HG03135 (cell line): ENCODE measurements at regions not wholly inside any gene's neighbourhood (a gene's known extent, or its start where the extent isn't known, plus 50 kb on each side); places are given as distances from the start of the nearest gene placed in this dataset.
"Not testable (repeated sequence)": the region's sequence is repeated elsewhere in the genome, so short reads cannot be mapped to it uniquely, and the experiment has no call there.

Experiments used
- ATAC-seq: cut with Tn5 transposase; IDR thresholded peaks from one replicate; pipeline ENCODE4 v1.9.1; 2021; ENCODE audit warnings: mild to moderate bottlenecking, moderate library complexity; ENCODE audit not compliant: unreplicated experiment

DNA sequence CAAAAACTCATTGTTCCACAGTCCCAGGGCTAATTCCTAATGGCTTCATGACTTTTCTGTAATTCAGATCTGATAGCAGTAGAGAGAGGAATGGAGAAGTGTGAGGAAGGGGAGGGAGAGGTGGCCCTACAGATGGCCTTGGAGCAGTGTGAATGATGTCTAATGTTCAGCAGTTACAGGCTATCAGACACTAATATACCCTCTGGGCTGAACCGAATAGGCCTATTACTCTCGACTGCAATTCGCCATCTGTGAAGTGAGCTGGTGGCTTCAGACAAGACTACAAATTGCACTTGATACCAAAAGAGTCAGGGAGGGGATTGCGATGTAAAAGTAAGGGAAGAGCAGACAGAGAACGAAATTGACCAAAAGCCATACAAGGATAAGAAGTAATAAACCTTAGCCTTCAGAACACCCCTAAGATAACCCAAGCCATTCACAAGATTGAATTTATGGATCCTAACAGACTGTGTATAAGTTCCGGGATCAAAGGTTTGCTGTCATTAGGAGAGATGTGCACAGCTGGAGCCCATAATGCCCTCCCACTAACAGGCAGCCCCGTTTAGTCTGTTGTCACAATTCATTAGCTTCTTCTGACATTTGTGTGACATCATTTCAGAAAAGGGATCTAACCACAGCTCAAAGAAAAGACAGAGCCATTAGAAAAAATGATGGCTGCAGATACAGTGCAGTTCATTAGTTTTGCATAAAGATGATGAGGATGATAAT is 642.4 kb upstream of the API5 start:
- ATAC-seq, result no peak

DNA sequence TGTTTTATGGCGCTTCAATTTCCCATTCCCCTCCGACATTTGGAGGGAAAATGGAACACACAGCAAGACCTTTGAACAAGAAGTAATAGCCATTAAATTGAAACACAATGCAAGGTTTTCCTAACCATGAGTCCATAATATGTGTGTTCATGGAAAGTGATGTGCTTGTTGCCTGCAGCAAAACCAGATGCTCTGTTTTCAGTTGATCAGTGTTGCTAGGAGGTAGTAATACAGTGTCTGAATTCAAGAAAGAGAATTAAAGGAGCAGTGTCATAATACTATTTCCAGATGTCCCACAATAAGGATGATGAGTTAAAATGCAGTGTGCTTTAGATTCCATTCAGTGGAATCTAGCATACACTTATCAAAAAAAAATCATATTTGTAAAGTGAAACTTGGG is 637.4 kb upstream of the API5 start:
- ATAC-seq, result no peak

DNA sequence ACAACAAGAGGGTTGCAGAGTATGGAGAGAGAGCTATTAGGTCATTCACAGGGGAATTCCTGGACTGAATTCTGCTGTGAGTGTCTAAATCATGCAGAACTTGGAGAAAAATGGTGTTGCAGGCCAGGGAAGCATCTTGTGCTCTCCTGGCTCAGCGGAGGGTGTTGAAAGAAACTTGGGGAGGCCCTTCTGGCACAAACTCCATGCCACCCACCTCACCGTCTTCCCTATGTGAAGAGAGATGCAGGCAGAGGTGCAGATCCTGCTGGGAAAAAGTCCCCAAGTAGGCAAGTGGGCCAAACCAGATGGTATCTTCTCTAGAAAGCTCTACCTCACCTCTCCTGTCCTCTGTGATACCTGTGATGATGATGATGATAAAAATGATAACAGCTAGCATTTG is 604.3 kb upstream of the API5 start:
- no peak for ATAC-seq

GRCh38 chr11:42709216-42709615 is 602.6 kb upstream of the API5 start:
- no peak for ATAC-seq

GRCh38 chr11:42713279-42713678 is 598.5 kb upstream of the API5 start:
- ATAC-seq, result no peak

- ATAC-seq, result no peak
Observed at GRCh38 chr11:42713753-42714152, 598.0 kb upstream of the API5 start.

- ATAC-seq, result no peak
Observed at GRCh38 chr11:42720716-42721563, 590.9 kb upstream of the API5 start.

DNA sequence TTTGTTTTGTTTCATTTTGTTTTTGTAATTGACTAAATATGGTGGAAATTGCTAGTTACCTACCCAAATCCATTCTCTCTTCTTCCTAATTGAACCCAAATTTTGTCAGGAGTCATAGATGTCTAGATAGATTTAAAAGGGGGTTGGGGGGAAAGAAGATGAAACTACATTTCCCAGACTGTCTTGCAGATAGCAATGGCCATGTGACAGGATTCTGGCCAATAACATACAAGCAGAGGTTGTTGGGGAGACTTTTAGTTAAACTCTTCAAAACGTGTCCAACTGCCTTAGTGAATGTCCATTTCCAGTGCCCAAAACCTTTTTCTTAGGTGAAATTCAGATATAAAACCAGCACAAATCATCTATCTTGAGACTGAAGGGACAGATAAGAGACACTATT is 583.9 kb upstream of the API5 start:
- ATAC-seq, result no peak

DNA sequence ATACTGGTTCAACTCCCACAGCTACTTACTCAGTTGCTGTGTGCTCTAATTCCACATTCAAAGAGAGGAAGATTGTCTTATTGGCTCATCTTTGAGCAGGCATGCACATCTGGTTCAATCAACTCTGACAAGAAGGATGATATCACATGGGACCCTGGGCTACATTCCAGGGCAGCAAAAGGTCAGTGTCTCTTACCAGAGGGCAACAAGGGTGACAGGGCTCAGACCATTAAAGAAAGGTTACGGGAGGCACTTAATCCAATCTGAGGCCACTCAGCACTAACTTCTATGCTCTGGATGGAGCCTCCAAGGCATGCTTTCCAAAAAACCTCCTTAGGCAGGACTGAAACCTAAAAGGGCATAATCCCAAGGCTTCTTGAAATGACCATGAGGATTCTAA is 549.4 kb upstream of the API5 start:
- no peak for ATAC-seq

DNA sequence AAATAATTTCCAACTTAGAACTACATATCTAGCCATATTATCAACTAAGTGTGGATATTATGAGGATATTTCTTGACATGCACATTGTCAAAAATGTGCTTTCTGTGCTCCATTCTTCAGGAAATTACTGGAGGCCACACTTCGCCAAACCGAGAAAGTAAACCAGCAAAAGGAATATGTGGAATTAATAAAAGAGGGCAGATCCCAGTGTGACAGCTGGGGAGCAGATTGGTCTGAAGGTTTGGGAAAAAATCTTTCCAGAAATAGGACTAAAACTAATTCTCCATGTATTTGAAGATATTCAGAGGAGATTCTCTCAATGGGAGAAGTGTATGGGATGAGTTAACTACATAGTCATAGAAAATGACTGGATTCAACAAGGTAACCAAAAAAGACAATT is 546.9 kb upstream of the API5 start:
- no peak for ATAC-seq

DNA sequence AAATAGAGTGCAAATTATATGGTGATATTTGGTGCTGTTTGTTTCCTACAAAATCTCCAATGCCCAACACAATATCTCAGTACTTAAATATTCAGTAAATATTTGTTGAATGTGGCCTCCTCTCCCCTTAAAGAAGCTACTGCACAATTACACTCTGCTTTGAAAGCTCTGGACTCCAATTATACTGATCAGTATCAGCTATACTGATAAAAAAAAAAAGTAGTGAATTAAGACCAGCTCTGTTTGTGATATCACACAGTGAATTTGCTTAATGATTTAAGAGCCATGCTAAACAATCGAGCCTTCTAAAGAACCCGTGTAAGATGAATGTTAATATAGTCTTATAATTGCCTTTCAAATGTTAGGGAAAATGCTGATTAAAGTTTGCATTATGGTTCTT is 543.2 kb upstream of the API5 start:
- ATAC-seq, result no peak

GRCh38 chr11:42770444-42771065 is 541.2 kb upstream of the API5 start:
- ATAC-seq, result no peak

DNA sequence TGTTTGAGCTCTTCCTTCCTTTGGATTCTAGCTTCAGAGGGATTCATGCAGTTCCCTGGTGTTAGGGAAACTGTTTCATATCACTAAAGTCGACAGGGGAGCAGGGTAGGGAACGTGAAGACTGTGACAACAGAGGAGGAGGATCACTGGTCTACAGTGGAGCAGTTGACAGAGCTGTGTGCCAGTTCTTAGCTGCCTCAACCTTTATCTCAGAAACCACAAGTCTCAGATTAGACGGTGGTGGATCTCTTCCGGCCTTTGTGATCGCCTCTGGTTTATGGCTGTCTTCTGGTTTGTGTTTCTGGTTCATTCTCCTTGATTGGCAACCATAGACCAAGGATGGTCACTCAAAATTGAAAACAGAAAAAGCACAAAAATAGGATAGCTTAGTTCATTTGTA is 538.9 kb upstream of the API5 start:
- no peak for ATAC-seq

DNA sequence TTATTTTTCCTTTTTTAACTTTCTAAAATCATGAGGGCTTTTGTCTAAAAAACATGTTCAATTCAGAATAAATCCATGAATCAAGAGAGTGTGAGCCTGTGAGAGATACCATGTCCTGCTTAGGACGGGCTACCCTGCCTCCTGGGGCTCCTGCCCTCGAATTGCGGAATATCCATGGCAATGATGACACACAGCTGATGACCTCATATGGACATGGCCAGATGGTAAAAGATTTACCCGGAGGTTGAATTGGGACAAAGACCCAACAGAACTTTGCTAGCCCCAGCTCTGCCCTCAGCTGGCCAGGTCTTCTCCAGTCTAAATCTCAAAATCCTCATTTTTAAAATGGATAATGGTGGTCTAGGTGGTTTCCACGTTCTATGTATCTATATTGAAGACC is 538.1 kb upstream of the API5 start:
- ATAC-seq, result no peak

DNA sequence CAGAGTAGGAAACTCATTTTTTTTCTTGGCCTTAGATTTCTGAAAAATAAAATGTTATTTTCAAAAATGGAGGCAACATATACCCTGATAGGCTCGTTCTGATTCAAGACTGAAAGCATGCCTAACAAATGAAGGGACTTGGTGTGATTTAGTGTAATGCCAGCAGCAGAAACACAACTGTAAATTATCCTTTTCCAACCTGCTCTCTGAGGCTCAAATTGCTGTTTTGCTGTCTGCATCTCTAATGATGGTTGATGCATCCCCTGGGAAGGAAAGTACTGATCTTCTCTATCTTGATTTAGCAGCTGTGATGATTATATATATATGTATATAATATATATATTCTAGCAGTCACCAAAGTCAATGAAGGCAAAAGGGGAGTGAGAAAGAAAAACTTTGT is 537.2 kb upstream of the API5 start:
- no peak for ATAC-seq

DNA sequence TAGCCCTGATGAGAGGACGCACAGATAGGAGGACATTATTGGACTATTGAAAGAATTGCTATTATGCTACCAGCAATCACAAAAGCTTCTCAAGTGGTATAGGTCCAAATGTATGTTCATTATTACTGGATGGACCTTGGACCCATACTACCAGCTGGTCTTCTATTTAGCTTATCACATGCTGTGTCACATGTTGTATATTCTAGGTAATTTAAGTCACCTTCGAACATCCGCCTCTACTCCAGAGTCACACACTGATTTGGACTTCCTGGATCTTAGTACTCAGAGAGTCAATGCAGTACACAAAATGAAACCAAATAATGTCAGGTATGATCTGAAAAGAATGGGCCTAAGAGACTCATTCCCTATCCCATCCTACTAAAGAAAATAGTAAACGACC is 534.0 kb upstream of the API5 start:
- ATAC-seq, result no peak

GRCh38 chr11:42778193-42778592 is 533.6 kb upstream of the API5 start:
- ATAC-seq, result no peak

GRCh38 chr11:42779555-42779954 is 532.2 kb upstream of the API5 start:
- no peak for ATAC-seq

DNA sequence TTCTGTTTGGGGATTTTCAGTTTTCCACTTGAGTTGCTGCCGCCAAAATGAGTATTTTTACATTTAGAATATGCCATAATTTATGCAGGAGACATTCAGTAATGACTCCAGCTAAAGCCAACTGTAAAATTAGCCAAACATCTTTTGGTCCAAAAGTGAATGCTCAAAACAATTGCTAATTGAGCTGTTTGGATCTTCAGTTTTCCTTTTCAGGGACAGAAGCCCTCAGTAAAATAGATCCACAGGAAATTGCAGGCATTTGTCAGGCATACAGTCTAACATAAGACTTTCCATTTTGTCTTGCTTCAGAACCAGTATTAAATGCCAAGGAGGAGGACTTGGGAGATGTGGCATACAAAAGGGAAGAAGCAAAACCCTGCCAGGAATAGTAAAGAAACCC is 524.8 kb upstream of the API5 start:
- no peak for ATAC-seq

- not testable (repeated sequence) for ATAC-seq
Observed at GRCh38 chr11:42795483-42795882, 516.3 kb upstream of the API5 start.

- ATAC-seq, result no peak
Observed at GRCh38 chr11:42800041-42800440, 511.8 kb upstream of the API5 start.
